Neural crest cell (in vitro differentiated cells): ENCODE measurements at regions not wholly inside any gene's neighbourhood (a gene's known extent, or its start where the extent isn't known, plus 50 kb on each side); places are given as distances from the start of the nearest gene placed in this dataset.
A peak's percentile ranks its signal among the peaks of the same experiment; 100 is the strongest.

Experiments
- DNase-seq: peaks from one replicate; pipeline ENCODE4 v3.0.0; 2021; ENCODE audit warnings: low read depth, mixed read lengths, low spot score
- H3K27ac Mint-ChIP-seq: one replicate; pipeline ENCODE4 v1.8.0; 2021; ENCODE audit warnings: mild to moderate bottlenecking, mixed read lengths; ENCODE audit not compliant: unreplicated experiment
- H3K27me3 Mint-ChIP-seq: 2 replicates; pipeline ENCODE4 v1.8.0; 2021; ENCODE audit warnings: low read depth, mild to moderate bottlenecking, mixed read lengths
- H3K36me3 Mint-ChIP-seq: 2 replicates; pipeline ENCODE4 v1.8.0; 2021; ENCODE audit warnings: low read depth, mild to moderate bottlenecking, mixed read lengths
- H3K4me1 Mint-ChIP-seq: 2 replicates; pipeline ENCODE4 v1.8.0; 2021; ENCODE audit warnings: mixed read lengths
- H3K4me3 Mint-ChIP-seq: one replicate; pipeline ENCODE4 v1.8.0; 2021; ENCODE audit warnings: mild to moderate bottlenecking, mixed read lengths
- H3K9me3 Mint-ChIP-seq: 2 replicates; pipeline ENCODE4 v1.8.0; 2021; ENCODE audit warnings: mixed read lengths
- CTCF ChIP-seq: fragments of 200-600 bp; sonication (generic); conservative IDR thresholded peaks from 2 replicates; pipeline ENCODE4 v1.5.0; 2021; ENCODE audit warnings: antibody characterized with exemption, mild to moderate bottlenecking

- Mint-ChIP-seq H3K27me3 (peaks cover 29% of the 10 kb centered on the region), H3K4me1 (peaks cover 45% of the 10 kb centered on the region), H3K36me3 (no peaks in the 10 kb centered on the region), H3K4me3 (no peak overlapping the region), H3K9me3 (no peaks in the 10 kb centered on the region), H3K27ac (no peak overlapping the region)
- no peak for TF ChIP-seq CTCF
- no peak for DNase-seq
These were observed 250.8 kb downstream of the C16orf95 start for GRCh38 chr16:87066133-87067002.

DNA sequence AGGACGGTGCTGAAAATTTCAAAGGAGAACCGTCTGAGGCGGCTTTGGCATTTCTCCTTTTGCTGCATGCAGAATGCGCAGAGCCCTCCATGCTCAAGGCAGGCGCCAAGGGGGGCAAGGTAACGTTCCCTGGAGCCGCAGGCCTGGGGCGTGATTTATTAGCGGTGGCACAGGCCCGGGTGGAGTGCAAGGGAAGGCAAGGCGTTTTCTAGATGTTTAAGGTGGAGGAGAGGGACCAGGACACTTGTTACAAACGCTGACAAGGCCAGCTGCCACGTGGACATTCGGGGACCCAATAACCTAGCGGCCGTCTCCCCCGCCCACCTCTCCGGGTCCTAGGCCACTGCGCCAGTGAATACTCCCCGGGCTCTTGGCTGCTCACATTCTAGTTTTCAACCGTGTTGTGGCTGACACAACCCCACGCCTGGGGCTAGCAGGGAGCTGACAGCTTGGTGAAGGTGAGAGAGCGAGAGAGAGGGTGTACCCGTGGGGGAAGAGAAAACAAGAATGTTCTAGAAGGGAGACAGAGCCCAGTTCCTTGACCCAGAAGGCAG, 250.1 kb downstream of the C16orf95 start:
- no peak for DNase-seq
- no peak for TF ChIP-seq CTCF
- Mint-ChIP-seq H3K27me3 (peaks cover 28% of the 10 kb centered on the region), H3K9me3 (no peaks in the 10 kb centered on the region), H3K36me3 (no peaks in the 10 kb centered on the region), H3K4me3 (no peak overlapping the region), H3K27ac (no peak overlapping the region), H3K4me1 (peaks cover 45% of the 10 kb centered on the region)

DNA sequence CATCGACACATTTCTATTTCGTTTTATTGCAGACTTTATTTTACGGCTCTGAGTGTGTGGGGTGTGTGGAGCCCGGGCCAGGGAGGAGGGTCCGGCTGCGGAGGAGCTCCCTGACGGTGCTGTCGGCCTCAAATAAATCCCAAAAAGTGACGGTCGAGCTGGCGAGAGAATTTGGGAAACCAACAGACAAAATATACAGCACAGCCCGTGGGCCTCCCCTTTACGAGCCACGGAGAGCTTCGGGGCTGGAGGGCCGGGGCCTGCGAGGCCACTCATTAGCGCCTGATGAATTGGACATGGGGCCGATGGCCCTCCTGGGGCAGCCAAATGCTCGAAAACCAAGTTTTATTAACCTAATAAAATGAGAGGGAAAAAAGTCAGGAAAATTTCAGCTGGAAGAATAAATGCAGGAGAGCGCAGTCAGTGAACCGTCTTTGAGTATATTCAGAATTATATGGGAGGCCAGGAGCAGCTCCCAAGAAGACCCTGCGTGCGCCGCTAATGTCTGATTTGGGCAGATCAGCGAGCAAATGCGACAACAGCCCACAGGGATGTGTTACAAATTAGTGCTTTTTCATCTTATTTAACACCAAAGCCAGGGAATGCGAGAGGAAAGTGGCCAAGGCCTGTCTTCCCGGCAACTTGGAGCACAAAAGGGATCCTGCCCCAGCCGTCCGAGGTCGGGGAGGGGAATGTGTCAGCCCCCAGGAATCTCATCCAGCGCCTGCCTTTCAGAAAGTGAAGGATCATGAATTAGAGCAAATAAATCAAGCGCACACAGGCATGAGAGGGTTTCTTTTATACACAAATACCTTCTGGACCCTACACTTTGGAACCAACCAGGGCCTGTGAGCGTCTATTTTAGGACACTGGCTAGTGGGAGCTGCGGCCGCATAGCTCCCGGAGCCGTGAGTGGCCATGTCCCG, 249.1 kb downstream of the C16orf95 start:
- peaks cover 25% of the 10 kb centered on the region for H3K27me3 Mint-ChIP-seq
- H3K36me3 Mint-ChIP-seq = no peaks in the 10 kb centered on the region
- no peak for TF ChIP-seq CTCF
- H3K27ac Mint-ChIP-seq = peak overlapping the region; percentile 74
- no peak for DNase-seq
- no peak overlapping the region for H3K4me3 Mint-ChIP-seq
- H3K9me3 Mint-ChIP-seq = no peaks in the 10 kb centered on the region
- H3K4me1 Mint-ChIP-seq = peaks cover 37% of the 10 kb centered on the region

- DNase-seq = no peak
- no peak overlapping the region for H3K4me3 Mint-ChIP-seq
These were observed 248.4 kb downstream of the C16orf95 start for GRCh38 chr16:87068762-87069150.

More at GRCh38 chr16:87068762-87069150, 248.4 kb downstream of the C16orf95 start:
- Mint-ChIP-seq H3K4me1 (peaks cover 37% of the 10 kb centered on the region), H3K9me3 (no peaks in the 10 kb centered on the region), H3K36me3 (no peaks in the 10 kb centered on the region), H3K27ac (no peak overlapping the region), H3K27me3 (peaks cover 25% of the 10 kb centered on the region)
- TF ChIP-seq CTCF = no peak
